Aorta (tissue), 5 donors: ENCODE measurements at regions not wholly inside any gene's neighbourhood (a gene's known extent, or its start where the extent isn't known, plus 50 kb on each side); places are given as distances from the start of the nearest gene placed in this dataset.

Experiments used
- ATAC-seq: fragments of 200-7000 bp; cut with Tn5 transposase; one replicate; pipeline ENCODE4 v1.9.1; 2022; ENCODE audit warnings: moderate library complexity; ENCODE audit not compliant: low FRiP score
- DNase-seq, 2 donors: peaks; one replicate each; pipeline ENCODE4 v3.0.0-alpha.2; 2020
- H3K27ac ChIP-seq, 2 donors: one replicate each; pipeline ENCODE4 v1.5.1; 2013; ENCODE audit warnings: low read length in 2 of 2, mild to moderate bottlenecking in 2 of 2, moderate library complexity in 2 of 2, control low read depth in 1 of 2, inconsistent platforms in 1 of 2, low read depth in 1 of 2
- H3K27me3 ChIP-seq, 2 donors: one replicate each; pipeline ENCODE4 v1.6.1; 2013; ENCODE audit warnings: control low read depth in 1 of 2, low read length in 1 of 2, mild to moderate bottlenecking in 1 of 2, moderate library complexity in 1 of 2; ENCODE audit not compliant: insufficient read depth in 2 of 2, control insufficient read depth in 1 of 2
- H3K36me3 ChIP-seq, 2 donors: one replicate each; pipeline ENCODE4 v1.6.1; 2013; ENCODE audit warnings: control low read depth in 1 of 2, low read length in 1 of 2, mild to moderate bottlenecking in 1 of 2; ENCODE audit not compliant: insufficient read depth in 2 of 2, control insufficient read depth in 1 of 2
- H3K4me1 ChIP-seq, 2 donors: one replicate each; pipeline ENCODE4 v1.6.1; 2013; ENCODE audit warnings: low read length in 2 of 2, control low read depth in 1 of 2, mild to moderate bottlenecking in 1 of 2, moderate library complexity in 1 of 2; ENCODE audit not compliant: insufficient read depth in 2 of 2, control insufficient read depth in 1 of 2
- H3K4me3 ChIP-seq, 2 donors: one replicate each; pipeline ENCODE4 v1.5.1; 2013; ENCODE audit warnings: low read length in 2 of 2, control low read depth in 1 of 2, mild to moderate bottlenecking in 1 of 2
- H3K9me3 ChIP-seq: one replicate; pipeline ENCODE4 v1.6.1; 2013; ENCODE audit warnings: mild to moderate bottlenecking, low read length; ENCODE audit not compliant: control insufficient read depth
- WGBS, 2 donors: extraction: QIAGEN DNeasy Blood & Tissue Kit; methylation state at CpG; one replicate each; pipeline ENCODE4 v1.1.7; 2013; 5-methylcytosine and 5-hydroxymethylcytosine counted together
- intact Hi-C, 2 donors: fragments of 100-400 bp; cut with DNase I; formaldehyde crosslinking; loops; one replicate each; pipeline versions ENCODE4 v1.14.2 to v1.15.0; 2022
- donor health status: healthy with polysubstance abuse.
- donor health status: Bipolar disorder and iron deficiency.
- donor health status: DM: no; HTN: no; CAD: no.
- donor health status: DM: no; HTN: no; CAD: no.
- donor health status: DM: yes; HTN: yes; CAD: no.

- Histone ChIP-seq H3K36me3 (no peaks in the 10 kb centered on the region), H3K4me1 (no peaks in the 10 kb centered on the region), H3K27ac (no peak overlapping the region), H3K4me3 (no peak overlapping the region), H3K27me3 (no peaks in the 10 kb centered on the region), H3K9me3 (no peaks in the 10 kb centered on the region)
- intact Hi-C loops, result no loop called here
- ATAC-seq (no peak), DNase-seq (no peak)
- WGBS, 2 donors, result 94 to 98% methylated on average over 1 of the region's 1 CpG
Measured at GRCh38 chr12:86774841-86775388, 518.7 kb upstream of the MGAT4C start.

DNA sequence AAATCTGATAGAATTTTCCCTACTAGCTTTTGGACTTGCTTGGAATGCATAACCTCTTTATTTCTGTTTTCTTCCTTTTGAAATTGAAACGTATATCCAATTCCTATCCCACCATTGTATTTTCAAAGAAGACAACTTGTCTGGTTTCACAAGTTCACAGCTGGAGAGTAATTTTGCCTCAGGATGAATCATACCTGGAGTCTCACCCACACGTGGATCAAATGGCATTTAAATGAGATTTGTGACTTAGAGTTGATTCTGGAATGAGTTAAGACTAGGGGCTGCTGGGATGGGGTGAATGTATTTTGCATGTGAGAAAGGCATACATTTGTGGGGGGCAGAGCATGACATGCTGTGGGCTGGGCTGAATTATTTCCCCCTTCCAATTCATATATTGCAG, 516.5 kb upstream of the MGAT4C start:
- 54 to 85% methylated on average over 2 of the region's 2 CpGs for WGBS, 2 donors
- DNase-seq, result no peak
- no peak overlapping the region for H3K4me3 ChIP-seq
- no peaks in the 10 kb centered on the region for H3K9me3 ChIP-seq
- H3K27ac ChIP-seq, result no peak overlapping the region
- intact Hi-C loops, result no loop called here
- no peaks in the 10 kb centered on the region for H3K36me3 ChIP-seq
- H3K4me1 ChIP-seq, result no peaks in the 10 kb centered on the region
- no peak for ATAC-seq
- no peaks in the 10 kb centered on the region for H3K27me3 ChIP-seq

DNA sequence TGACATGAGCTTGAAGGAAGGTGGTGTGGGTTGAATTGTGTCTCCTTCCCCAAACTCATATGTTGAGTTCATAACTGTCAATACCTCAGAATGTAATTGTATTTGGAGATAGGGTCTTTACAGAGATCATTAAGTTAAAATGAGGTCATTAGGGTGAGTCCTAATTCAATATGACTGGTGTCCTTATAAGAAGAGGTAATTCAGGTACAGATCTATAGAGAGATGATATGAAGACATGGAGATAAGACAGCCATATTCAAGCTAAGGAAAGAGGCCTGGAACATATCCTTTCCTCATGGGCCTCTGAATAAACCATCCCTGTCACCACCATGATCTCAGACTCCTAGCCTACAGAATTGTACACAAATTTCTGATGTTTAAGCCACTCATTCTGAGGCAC, 514.7 kb upstream of the MGAT4C start:
- no peak for ATAC-seq
- no peak for DNase-seq
- H3K27me3 ChIP-seq, result no peaks in the 10 kb centered on the region
- no peaks in the 10 kb centered on the region for H3K4me1 ChIP-seq
- no peaks in the 10 kb centered on the region for H3K9me3 ChIP-seq
- intact Hi-C loops, result no loop called here
- H3K4me3 ChIP-seq, result no peak overlapping the region
- no peak overlapping the region for H3K27ac ChIP-seq
- H3K36me3 ChIP-seq, result no peaks in the 10 kb centered on the region

DNA sequence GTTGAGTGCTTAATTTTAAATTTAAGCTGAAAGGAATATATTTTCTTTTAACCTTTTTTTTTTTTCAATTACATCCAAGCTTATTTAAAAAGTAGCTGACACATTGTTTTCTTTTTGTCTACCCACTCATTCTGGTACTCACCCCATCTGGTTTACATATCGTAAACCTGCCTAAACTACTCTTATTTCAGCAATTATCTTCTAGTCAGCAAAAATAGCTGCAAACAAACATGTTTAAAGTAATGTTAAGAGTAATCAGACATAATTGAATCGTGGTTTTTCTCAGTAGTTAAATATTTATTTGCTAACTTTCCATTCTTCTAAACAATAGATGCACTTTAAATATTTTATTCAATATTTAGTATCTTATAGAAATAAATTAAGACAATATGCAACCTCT, 492.7 kb upstream of the MGAT4C start:
- no peaks in the 10 kb centered on the region for H3K4me1 ChIP-seq

DNA sequence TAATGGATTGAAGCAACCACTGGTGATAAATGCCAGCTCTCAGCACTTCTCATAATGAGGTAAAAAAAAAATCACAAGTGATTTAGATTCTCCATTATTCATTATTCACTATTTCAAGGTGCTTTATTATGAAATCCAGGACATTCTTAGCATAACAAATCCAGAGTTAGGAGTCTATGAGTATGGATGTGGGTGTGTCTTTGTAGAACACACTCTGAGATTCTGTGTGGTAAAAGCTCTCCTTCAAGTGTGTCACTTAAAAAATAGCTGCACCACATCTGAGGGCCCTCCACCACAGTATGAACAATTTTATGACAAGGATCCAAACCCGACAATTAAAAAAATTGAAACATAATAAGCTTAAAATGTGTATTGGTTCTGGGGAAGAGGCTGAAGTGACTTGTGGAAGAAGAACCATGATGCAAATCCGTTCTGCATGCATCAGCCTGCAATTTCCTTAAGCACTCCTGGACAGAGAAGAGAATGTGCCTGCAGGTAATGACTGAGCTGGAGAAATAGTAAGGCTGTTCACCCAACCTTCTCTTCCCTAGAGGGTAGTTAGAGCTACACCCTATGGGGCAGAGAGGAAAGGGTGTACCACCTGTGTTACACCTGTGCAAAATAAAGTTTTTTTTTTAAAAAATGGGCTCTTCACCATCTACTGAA, 488.5 kb upstream of the MGAT4C start:
- Histone ChIP-seq H3K9me3 (no peaks in the 10 kb centered on the region), H3K4me3 (no peak overlapping the region), H3K4me1 (no peaks in the 10 kb centered on the region), H3K36me3 (no peaks in the 10 kb centered on the region), H3K27ac (no peak overlapping the region), H3K27me3 (no peaks in the 10 kb centered on the region)
- WGBS, 2 donors, result 92 to 97% methylated on average over 2 of the region's 2 CpGs
- DNase-seq (no peak), ATAC-seq (no peak)
- intact Hi-C loops, result no loop called here

More for the DNA sequence above, 492.7 kb upstream of the MGAT4C start:
- intact Hi-C loops, result no loop called here
- no peak for ATAC-seq
- 89% methylated on average over 2 of the region's 2 CpGs for WGBS, 2 donors
- no peak for DNase-seq
- Histone ChIP-seq H3K9me3 (no peaks in the 10 kb centered on the region), H3K4me3 (no peak overlapping the region), H3K27me3 (no peaks in the 10 kb centered on the region), H3K36me3 (no peaks in the 10 kb centered on the region), H3K27ac (no peak overlapping the region)

DNA sequence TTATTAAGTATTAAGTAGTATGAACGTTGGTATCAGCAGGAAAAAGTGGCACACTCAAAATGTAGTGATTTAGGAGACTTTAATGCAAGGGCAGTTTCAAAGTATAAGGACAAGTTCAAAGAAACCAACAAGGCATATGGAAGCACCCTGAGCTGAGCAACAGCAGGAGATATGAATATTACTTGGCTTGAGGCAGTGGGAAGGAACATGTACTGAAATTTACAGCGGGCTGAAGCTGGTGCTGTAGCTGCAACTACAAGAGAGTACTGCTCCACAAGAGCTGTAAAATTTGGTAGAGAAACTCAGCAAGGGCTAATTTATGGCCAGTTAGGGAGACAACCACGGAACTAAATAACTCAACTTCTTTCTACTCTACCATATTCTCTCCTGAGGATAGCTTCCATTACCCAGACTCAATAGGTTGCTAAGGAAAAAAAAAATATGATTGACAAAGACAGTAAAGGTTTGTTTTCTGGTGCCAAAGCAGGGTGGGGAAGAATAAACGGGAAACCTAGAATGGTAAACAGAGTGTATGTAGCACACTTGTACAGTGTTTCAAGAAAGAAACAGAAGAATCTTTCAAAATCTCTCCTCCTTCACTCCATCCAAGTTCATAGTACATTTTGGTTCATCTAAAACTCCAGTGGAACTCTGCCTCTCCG, 487.8 kb upstream of the MGAT4C start:
- ATAC-seq, result no peak
- intact Hi-C loops, result no loop called here
- H3K9me3 ChIP-seq, result no peaks in the 10 kb centered on the region
- H3K4me3 ChIP-seq, result no peak overlapping the region
- no peaks in the 10 kb centered on the region for H3K36me3 ChIP-seq
- H3K4me1 ChIP-seq, result no peaks in the 10 kb centered on the region
- 78 to 85% methylated on average over 5 of the region's 5 CpGs for WGBS, 2 donors
- no peak for DNase-seq
- H3K27ac ChIP-seq, result no peak overlapping the region
- no peaks in the 10 kb centered on the region for H3K27me3 ChIP-seq

GRCh38 chr12:86741531-86741930, 485.3 kb upstream of the MGAT4C start:
- Histone ChIP-seq H3K9me3 (no peaks in the 10 kb centered on the region), H3K4me3 (no peak overlapping the region), H3K4me1 (no peaks in the 10 kb centered on the region), H3K36me3 (no peaks in the 10 kb centered on the region), H3K27me3 (no peaks in the 10 kb centered on the region), H3K27ac (no peak overlapping the region)
- WGBS, 2 donors, result 96 to 97% methylated on average over 1 of the region's 1 CpG
- DNase-seq (no peak), ATAC-seq (no peak)
- intact Hi-C loops, result no loop called here

GRCh38 chr12:86735851-86736250, 479.7 kb upstream of the MGAT4C start:
- H3K9me3 ChIP-seq, result no peaks in the 10 kb centered on the region
- H3K36me3 ChIP-seq, result no peaks in the 10 kb centered on the region
- no peaks in the 10 kb centered on the region for H3K4me1 ChIP-seq
- no peak overlapping the region for H3K4me3 ChIP-seq
- ATAC-seq (no peak), DNase-seq (no peak)
- intact Hi-C loops, result no loop called here
- H3K27ac ChIP-seq, result no peak overlapping the region
- no peaks in the 10 kb centered on the region for H3K27me3 ChIP-seq

GRCh38 chr12:86735072-86735471, 478.9 kb upstream of the MGAT4C start:
- ATAC-seq, result no peak
- Histone ChIP-seq H3K9me3 (no peaks in the 10 kb centered on the region), H3K36me3 (no peaks in the 10 kb centered on the region), H3K27me3 (no peaks in the 10 kb centered on the region), H3K4me1 (no peaks in the 10 kb centered on the region), H3K4me3 (no peak overlapping the region), H3K27ac (no peak overlapping the region)
- WGBS, 2 donors, result 97 to 99% methylated on average over 4 of the region's 4 CpGs
- intact Hi-C loops, result no loop called here
- no peak for DNase-seq
